GM12878 (cell line): ENCODE measurements at regions not wholly inside any gene's neighbourhood (a gene's known extent, or its start where the extent isn't known, plus 50 kb on each side); places are given as distances from the start of the nearest gene placed in this dataset.

Experiments used
- ATAC-seq: fragments of 200-7000 bp; cut with Tn5 transposase; 3 replicates; pipeline ENCODE4 v1.9.1; 2020; ENCODE audit warnings: mild to moderate bottlenecking, moderate library complexity
- BruUV-seq: library from RNA; stranded (reverse); fragments of 400-500 nt; replicated peaks from 2 replicates; lab custom pipeline; 2021; lab: Mats Ljungman, UMichigan
- CTCF ChIA-PET: fragments of 300-600 bp; sonication (Branson Sonifier 250); formaldehyde crosslinking; extraction: SDS; loops from one replicate; lab custom pipeline; 2021; ENCODE audit warnings: inconsistent platforms; lab: Yijun Ruan, JAX
- POLR2A ChIA-PET: fragments of 350-600 bp; formaldehyde crosslinking; extraction: SDS; loops from one replicate; lab custom pipeline; 2021; ENCODE audit warnings: inconsistent platforms; lab: Charles Lee
- RAD21 ChIA-PET: fragments of 300-600 bp; sonication (Branson Sonifier 250); formaldehyde crosslinking; loops from one replicate; lab custom pipeline; 2023; ENCODE audit warnings: antibody characterized with exemption; ENCODE audit not compliant: unreplicated experiment; lab: Charles Lee
- SMC1A ChIA-PET: fragments of 300-600 bp; sonication (Branson Sonifier 250); formaldehyde crosslinking; loops from one replicate; lab custom pipeline; 2023; ENCODE audit not compliant: unreplicated experiment, uncharacterized antibody; lab: Charles Lee
- DNase-seq: peaks from one replicate; pipeline ENCODE4 v3.0.0-alpha.2; 2011; ENCODE audit warnings: low read depth, low spot score
- FAIRE-seq: peaks from 3 replicates; lab custom pipeline; 2011; peaks lifted over from hg19 to GRCh38; lab: Jason Lieb, UNC
- H2AFZ ChIP-seq: 2 replicates; pipeline ENCODE4 v1.6.0; 2011; ENCODE audit warnings: low read depth, low read length, control low read depth; ENCODE audit not compliant: control insufficient read depth
- H3K27ac ChIP-seq: 2 replicates; pipeline ENCODE4 v1.5.1; 2011; ENCODE audit warnings: control low read depth; ENCODE audit not compliant: control insufficient read depth, insufficient read depth
- H3K27me3 ChIP-seq, 2 experiments: replicated peaks in 1 of 2; 2 replicates each; pipeline versions ENCODE4 v1.6.0 to v1.6.1; 2011; ENCODE audit warnings: low read length in 1 of 2; ENCODE audit not compliant: control insufficient read depth in 2 of 2, insufficient read depth in 2 of 2
- H3K36me3 ChIP-seq, 2 experiments: 2 replicates each; pipeline ENCODE4 v1.5.1; 2011; ENCODE audit warnings: low read length in 1 of 2; ENCODE audit not compliant: control insufficient read depth in 2 of 2, insufficient read depth in 2 of 2
- H3K4me1 ChIP-seq: 2 replicates; pipeline ENCODE4 v1.6.1; 2011; ENCODE audit warnings: mild to moderate bottlenecking, low read length, moderate library complexity, mixed read lengths; ENCODE audit not compliant: control insufficient read depth, insufficient read depth
- H3K4me2 ChIP-seq: 2 replicates; pipeline ENCODE4 v1.6.0; 2011; ENCODE audit warnings: control low read depth; ENCODE audit not compliant: control insufficient read depth, insufficient read depth
- H3K4me3 ChIP-seq: fragments of 200-600 bp; sonication (generic); 2 replicates; pipeline ENCODE4 v1.5.1; 2016
- H3K79me2 ChIP-seq: 2 replicates; pipeline ENCODE4 v1.6.0; 2011; ENCODE audit warnings: low read length; ENCODE audit not compliant: control insufficient read depth, insufficient read depth
- H3K9ac ChIP-seq: 2 replicates; pipeline ENCODE4 v1.8.0; 2011; ENCODE audit warnings: low read length, control low read depth, mixed read lengths; ENCODE audit not compliant: control insufficient read depth, insufficient read depth
- H3K9me3 ChIP-seq: replicated peaks from 3 replicates; pipeline ENCODE4 v1.5.1; 2011; ENCODE audit warnings: mild to moderate bottlenecking, low read length; ENCODE audit not compliant: control insufficient read depth, insufficient read depth
- H4K20me1 ChIP-seq: 2 replicates; pipeline ENCODE4 v1.6.0; 2011; ENCODE audit not compliant: control insufficient read depth, insufficient read depth
- EGR1 ChIP-seq, 2 experiments: IDR thresholded peaks; 1 replicate in 1 of 2; 2 replicates in 1 of 2; pipeline ENCODE4 v1.6.1; 2011 to 2012; ENCODE audit warnings: low read depth in 2 of 2, low read length in 2 of 2, borderline replicate concordance in 1 of 2, mild to moderate bottlenecking in 1 of 2, moderate library complexity in 1 of 2
- NR2C1 ChIP-seq: fragments of 450-650 bp; IDR thresholded peaks from 2 replicates; pipeline ENCODE4 v1.6.1; 2017; ENCODE audit warnings: antibody characterized with exemption, mild to moderate bottlenecking, moderate library complexity
- SUZ12 ChIP-seq: fragments of 200-600 bp; sonication (generic); IDR thresholded peaks from one replicate; pipeline ENCODE4 v1.6.1; 2018; ENCODE audit warnings: antibody characterized with exemption, mild to moderate bottlenecking; ENCODE audit not compliant: unreplicated experiment
- YBX1 ChIP-seq: fragments of 450-650 bp; IDR thresholded peaks from 2 replicates; pipeline ENCODE4 v1.6.1; 2016; ENCODE audit warnings: antibody characterized with exemption
- WGBS: methylation state at CpG from one replicate; pipeline ENCODE4 v1.1.6; 2016; ENCODE audit warnings: low lambda C conversion rate; ENCODE audit not compliant: insufficient replicate concordance, insufficient coverage; ENCODE audit errors: missing lambda C conversion rate; 5-methylcytosine and 5-hydroxymethylcytosine counted together
- in situ Hi-C: fragments of 300-500 bp; cut with MboI; formaldehyde crosslinking; loops from 9 replicates; pipeline ENCODE4 v1.14.3; 2018; ENCODE audit warnings: mixed read lengths
- intact Hi-C: fragments of 100-400 bp; cut with micrococcal nuclease; formaldehyde crosslinking; loops from one replicate; pipeline ENCODE4 v1.14.2; 2022; ENCODE audit not compliant: unreplicated experiment
- TF ChIP-seq, protein P1 (sequence below): IDR thresholded peaks from 2 replicates; pipeline ENCODE4 v1.6.1; 2011; ENCODE audit warnings: low read depth, mild to moderate bottlenecking, low read length, moderate library complexity, borderline replicate concordance; ENCODE audit errors: extremely low read depth
- TF ChIP-seq, protein P2 (sequence below): fragments of 150-350 bp; IDR thresholded peaks from 2 replicates; pipeline ENCODE4 v1.6.1; 2016; ENCODE audit warnings: low read depth, low read length
- TF ChIP-seq, protein P3 (sequence below): IDR thresholded peaks from 2 replicates; pipeline ENCODE4 v1.6.1; 2012; ENCODE audit warnings: mild to moderate bottlenecking, low read depth, low read length
- TF ChIP-seq, protein P4 (sequence below): fragments of 150-350 bp; IDR thresholded peaks from 2 replicates; pipeline ENCODE4 v1.6.1; 2014; ENCODE audit warnings: mild to moderate bottlenecking, low read depth, low read length

DNA sequence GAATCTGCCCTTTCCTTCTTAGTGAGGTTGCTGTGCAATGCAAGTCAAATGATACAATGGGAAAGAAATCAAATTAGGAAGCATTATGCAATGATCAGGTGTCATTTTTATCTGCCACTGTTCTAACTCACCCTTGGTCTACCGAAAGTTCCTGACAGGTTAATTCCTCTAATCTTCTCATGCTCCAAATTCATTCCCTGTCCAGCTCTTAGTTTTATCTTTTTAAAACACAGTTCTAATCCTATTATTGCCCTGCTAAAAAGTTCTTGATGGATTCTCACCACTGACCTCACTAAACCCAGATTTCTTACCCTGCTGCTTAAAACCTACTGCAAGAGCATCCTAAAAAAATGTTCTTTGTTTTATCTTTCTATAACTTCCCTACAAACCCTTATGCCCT is 1000.9 kb downstream of the CDH18 start:
- H3K9me3 ChIP-seq = no peaks in the 10 kb centered on the region
- in situ Hi-C loops (no loop called here), intact Hi-C loops (no loop called here)
- TF ChIP-seq, protein P1, sequence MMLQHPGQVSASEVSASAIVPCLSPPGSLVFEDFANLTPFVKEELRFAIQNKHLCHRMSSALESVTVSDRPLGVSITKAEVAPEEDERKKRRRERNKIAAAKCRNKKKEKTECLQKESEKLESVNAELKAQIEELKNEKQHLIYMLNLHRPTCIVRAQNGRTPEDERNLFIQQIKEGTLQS = no peak
- no peak for TF ChIP-seq SUZ12
- TF ChIP-seq NR2C1 = no peak
- FAIRE-seq = no peak
- H3K4me2 ChIP-seq = no peak overlapping the region
- no peaks in the 10 kb centered on the region for H3K27me3 ChIP-seq
- H3K9ac ChIP-seq = no peak overlapping the region
- no peaks in the 10 kb centered on the region for H4K20me1 ChIP-seq
- no peak for ATAC-seq
- DNase-seq = no peak
- no peak overlapping the region for H3K27ac ChIP-seq
- ChIA-PET POLR2A (no interaction called here), RAD21 (no interaction called here), CTCF (no interaction called here), SMC1A (no interaction called here)
- H2AFZ ChIP-seq = no peak overlapping the region
- no peaks in the 10 kb centered on the region for H3K36me3 ChIP-seq
- no TSS peak for BruUV-seq
- H3K4me3 ChIP-seq = no peak overlapping the region
- no peaks in the 10 kb centered on the region for H3K4me1 ChIP-seq
- H3K79me2 ChIP-seq = no peaks in the 10 kb centered on the region
- WGBS = 38% methylated on average over 1 of the region's 1 CpG

DNA sequence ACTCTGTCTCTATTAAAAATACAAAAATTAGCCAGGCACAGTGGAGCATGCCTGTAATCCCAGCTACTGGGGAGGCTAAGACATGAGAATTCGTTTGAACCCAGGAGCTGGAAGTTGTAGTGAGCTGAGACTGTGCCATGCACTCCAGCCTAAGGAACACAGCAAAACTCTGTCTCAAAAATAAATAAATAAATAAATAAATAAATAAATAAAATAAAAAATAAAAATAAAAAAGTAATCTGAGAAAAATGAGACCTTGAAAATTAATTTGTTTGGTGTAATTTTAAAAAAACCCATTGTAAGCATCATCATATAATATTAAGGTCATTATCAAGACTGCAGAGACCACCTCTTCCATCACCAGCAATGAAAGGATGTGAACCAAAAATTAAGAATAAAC is 997.1 kb downstream of the CDH18 start:
- Histone ChIP-seq H4K20me1 (no peaks in the 10 kb centered on the region), H3K4me1 (no peaks in the 10 kb centered on the region), H3K9me3 (no peaks in the 10 kb centered on the region), H3K4me2 (no peak overlapping the region), H3K36me3 (no peaks in the 10 kb centered on the region), H3K27ac (no peak overlapping the region), H3K9ac (no peak overlapping the region), H3K79me2 (no peaks in the 10 kb centered on the region), H3K27me3 (no peaks in the 10 kb centered on the region), H2AFZ (no peak overlapping the region), H3K4me3 (no peak overlapping the region)
- intact Hi-C loops = no loop called here
- DNase-seq (no peak), ATAC-seq (no peak), FAIRE-seq (no peak)
- POLR2A ChIA-PET = no interaction called here
- WGBS = 0% methylated on average over 1 of the region's 1 CpG
- in situ Hi-C loops = no loop called here
- no TSS peak for BruUV-seq
- SMC1A ChIA-PET = no interaction called here
- CTCF ChIA-PET = no interaction called here
- RAD21 ChIA-PET = no interaction called here
- TF ChIP-seq, protein P1 = no peak
- TF ChIP-seq, protein P2, sequence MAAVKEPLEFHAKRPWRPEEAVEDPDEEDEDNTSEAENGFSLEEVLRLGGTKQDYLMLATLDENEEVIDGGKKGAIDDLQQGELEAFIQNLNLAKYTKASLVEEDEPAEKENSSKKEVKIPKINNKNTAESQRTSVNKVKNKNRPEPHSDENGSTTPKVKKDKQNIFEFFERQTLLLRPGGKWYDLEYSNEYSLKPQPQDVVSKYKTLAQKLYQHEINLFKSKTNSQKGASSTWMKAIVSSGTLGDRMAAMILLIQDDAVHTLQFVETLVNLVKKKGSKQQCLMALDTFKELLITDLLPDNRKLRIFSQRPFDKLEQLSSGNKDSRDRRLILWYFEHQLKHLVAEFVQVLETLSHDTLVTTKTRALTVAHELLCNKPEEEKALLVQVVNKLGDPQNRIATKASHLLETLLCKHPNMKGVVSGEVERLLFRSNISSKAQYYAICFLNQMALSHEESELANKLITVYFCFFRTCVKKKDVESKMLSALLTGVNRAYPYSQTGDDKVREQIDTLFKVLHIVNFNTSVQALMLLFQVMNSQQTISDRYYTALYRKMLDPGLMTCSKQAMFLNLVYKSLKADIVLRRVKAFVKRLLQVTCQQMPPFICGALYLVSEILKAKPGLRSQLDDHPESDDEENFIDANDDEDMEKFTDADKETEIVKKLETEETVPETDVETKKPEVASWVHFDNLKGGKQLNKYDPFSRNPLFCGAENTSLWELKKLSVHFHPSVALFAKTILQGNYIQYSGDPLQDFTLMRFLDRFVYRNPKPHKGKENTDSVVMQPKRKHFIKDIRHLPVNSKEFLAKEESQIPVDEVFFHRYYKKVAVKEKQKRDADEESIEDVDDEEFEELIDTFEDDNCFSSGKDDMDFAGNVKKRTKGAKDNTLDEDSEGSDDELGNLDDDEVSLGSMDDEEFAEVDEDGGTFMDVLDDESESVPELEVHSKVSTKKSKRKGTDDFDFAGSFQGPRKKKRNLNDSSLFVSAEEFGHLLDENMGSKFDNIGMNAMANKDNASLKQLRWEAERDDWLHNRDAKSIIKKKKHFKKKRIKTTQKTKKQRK = no peak
- TF ChIP-seq YBX1 = no peak
- TF ChIP-seq, protein P3, sequence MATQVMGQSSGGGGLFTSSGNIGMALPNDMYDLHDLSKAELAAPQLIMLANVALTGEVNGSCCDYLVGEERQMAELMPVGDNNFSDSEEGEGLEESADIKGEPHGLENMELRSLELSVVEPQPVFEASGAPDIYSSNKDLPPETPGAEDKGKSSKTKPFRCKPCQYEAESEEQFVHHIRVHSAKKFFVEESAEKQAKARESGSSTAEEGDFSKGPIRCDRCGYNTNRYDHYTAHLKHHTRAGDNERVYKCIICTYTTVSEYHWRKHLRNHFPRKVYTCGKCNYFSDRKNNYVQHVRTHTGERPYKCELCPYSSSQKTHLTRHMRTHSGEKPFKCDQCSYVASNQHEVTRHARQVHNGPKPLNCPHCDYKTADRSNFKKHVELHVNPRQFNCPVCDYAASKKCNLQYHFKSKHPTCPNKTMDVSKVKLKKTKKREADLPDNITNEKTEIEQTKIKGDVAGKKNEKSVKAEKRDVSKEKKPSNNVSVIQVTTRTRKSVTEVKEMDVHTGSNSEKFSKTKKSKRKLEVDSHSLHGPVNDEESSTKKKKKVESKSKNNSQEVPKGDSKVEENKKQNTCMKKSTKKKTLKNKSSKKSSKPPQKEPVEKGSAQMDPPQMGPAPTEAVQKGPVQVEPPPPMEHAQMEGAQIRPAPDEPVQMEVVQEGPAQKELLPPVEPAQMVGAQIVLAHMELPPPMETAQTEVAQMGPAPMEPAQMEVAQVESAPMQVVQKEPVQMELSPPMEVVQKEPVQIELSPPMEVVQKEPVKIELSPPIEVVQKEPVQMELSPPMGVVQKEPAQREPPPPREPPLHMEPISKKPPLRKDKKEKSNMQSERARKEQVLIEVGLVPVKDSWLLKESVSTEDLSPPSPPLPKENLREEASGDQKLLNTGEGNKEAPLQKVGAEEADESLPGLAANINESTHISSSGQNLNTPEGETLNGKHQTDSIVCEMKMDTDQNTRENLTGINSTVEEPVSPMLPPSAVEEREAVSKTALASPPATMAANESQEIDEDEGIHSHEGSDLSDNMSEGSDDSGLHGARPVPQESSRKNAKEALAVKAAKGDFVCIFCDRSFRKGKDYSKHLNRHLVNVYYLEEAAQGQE = no peak
- TF ChIP-seq, protein P4, sequence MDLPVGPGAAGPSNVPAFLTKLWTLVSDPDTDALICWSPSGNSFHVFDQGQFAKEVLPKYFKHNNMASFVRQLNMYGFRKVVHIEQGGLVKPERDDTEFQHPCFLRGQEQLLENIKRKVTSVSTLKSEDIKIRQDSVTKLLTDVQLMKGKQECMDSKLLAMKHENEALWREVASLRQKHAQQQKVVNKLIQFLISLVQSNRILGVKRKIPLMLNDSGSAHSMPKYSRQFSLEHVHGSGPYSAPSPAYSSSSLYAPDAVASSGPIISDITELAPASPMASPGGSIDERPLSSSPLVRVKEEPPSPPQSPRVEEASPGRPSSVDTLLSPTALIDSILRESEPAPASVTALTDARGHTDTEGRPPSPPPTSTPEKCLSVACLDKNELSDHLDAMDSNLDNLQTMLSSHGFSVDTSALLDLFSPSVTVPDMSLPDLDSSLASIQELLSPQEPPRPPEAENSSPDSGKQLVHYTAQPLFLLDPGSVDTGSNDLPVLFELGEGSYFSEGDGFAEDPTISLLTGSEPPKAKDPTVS = no peak
- TF ChIP-seq EGR1 (IDR thresholded peaks at IDR 0.05; ENCODE audit: borderline replicate concordance in 1 of 2, low read depth in 2 of 2, low read length in 2 of 2) = no peak
